MM.1S (cell line): ENCODE measurements at regions not wholly inside any gene's neighbourhood (a gene's known extent, or its start where the extent isn't known, plus 50 kb on each side); places are given as distances from the start of the nearest gene placed in this dataset.

Source experiments
- DNase-seq: peaks from one replicate; pipeline ENCODE4 v3.0.0-alpha.2; 2015
- H2AFZ ChIP-seq: fragments of 300-600 bp; sonication (generic); 2 replicates; pipeline ENCODE4 v1.6.0; 2016; ENCODE audit warnings: antibody characterized with exemption, low read length
- H3F3A ChIP-seq: fragments of 300-600 bp; sonication (generic); 2 replicates; pipeline ENCODE4 v1.6.1; 2016; ENCODE audit warnings: mild to moderate bottlenecking, antibody characterized with exemption, low read length, moderate library complexity, mixed read lengths; ENCODE audit not compliant: insufficient read depth
- H3K27ac ChIP-seq: fragments of 300-600 bp; sonication (generic); 2 replicates; pipeline ENCODE4 v1.5.1; 2016; ENCODE audit warnings: mild to moderate bottlenecking, low read length
- H3K27me3 ChIP-seq: fragments of 300-600 bp; sonication (generic); replicated peaks from 2 replicates; pipeline ENCODE4 v1.6.0; 2016; ENCODE audit warnings: low read length; ENCODE audit not compliant: insufficient read depth
- H3K36me3 ChIP-seq: fragments of 300-600 bp; sonication (generic); replicated peaks from 2 replicates; pipeline ENCODE4 v1.6.1; 2016; ENCODE audit warnings: mild to moderate bottlenecking, low read length, mixed read lengths; ENCODE audit not compliant: insufficient read depth
- H3K4me1 ChIP-seq: fragments of 300-600 bp; sonication (generic); 2 replicates; pipeline ENCODE4 v1.6.1; 2016; ENCODE audit warnings: low read length, mixed read lengths
- H3K4me2 ChIP-seq: fragments of 300-600 bp; sonication (generic); 2 replicates; pipeline ENCODE4 v1.6.0; 2016; ENCODE audit warnings: low read depth, low read length
- H3K4me3 ChIP-seq: fragments of 300-600 bp; sonication (generic); 2 replicates; pipeline ENCODE4 v1.5.1; 2016; ENCODE audit warnings: low read length, mixed read lengths
- H3K79me2 ChIP-seq: fragments of 300-600 bp; sonication (generic); 2 replicates; pipeline ENCODE4 v1.6.1; 2016; ENCODE audit warnings: mixed run types, low read length, mixed read lengths
- H3K9ac ChIP-seq: fragments of 300-600 bp; sonication (generic); 2 replicates; pipeline ENCODE4 v1.6.1; 2016; ENCODE audit warnings: low read length, mixed read lengths
- H3K9me2 ChIP-seq: fragments of 300-600 bp; sonication (generic); replicated peaks from 2 replicates; pipeline ENCODE4 v1.6.1; 2016; ENCODE audit warnings: mild to moderate bottlenecking, low read length, mixed read lengths; ENCODE audit not compliant: insufficient read depth
- H3K9me3 ChIP-seq: fragments of 300-600 bp; sonication (generic); replicated peaks from 2 replicates; pipeline ENCODE4 v1.6.1; 2016; ENCODE audit warnings: mild to moderate bottlenecking, low read length, mixed read lengths; ENCODE audit not compliant: insufficient read depth
- H4K20me1 ChIP-seq: fragments of 300-600 bp; sonication (generic); 2 replicates; pipeline ENCODE4 v1.6.1; 2016; ENCODE audit warnings: mild to moderate bottlenecking, low read length, moderate library complexity, mixed read lengths; ENCODE audit not compliant: insufficient read depth
- EZH2 ChIP-seq: fragments of 300-600 bp; sonication (generic); optimal IDR thresholded peaks from 2 replicates; pipeline ENCODE3; 2017; ENCODE audit warnings: low read depth, mild to moderate bottlenecking, antibody characterized with exemption, low read length, mixed read lengths
- EZH2phosphoT487 ChIP-seq: fragments of 300-600 bp; sonication (generic); IDR thresholded peaks from 2 replicates; pipeline ENCODE4 v1.6.1; 2018; ENCODE audit warnings: antibody characterized with exemption, low read length
- TF ChIP-seq, protein P1 (sequence below): fragments of 300-600 bp; sonication (generic); IDR thresholded peaks from 2 replicates; pipeline ENCODE4 v1.5.1; 2016; ENCODE audit warnings: antibody characterized with exemption, low read length, mixed read lengths

DNA sequence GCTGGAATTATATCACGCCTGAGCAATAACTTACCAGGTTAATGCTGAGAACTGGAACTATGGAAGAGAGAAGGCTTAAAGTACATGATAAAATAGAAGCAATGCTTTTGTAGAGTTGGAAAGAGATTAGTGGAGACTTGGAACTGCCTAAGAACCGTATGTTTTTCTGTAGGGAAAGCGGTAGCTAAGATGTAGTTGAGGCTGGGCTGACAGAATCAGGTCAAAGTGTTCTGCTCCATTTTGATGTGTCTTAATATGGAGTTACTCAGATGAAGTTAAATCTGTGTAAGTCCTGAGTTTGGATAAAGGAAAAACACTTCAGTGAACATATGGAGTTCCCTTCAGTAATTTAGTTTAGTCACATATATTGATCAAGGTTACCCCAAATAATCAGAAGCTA lies 860.9 kb upstream of the CXADR start:
- no peaks in the 10 kb centered on the region for H3K9me3 ChIP-seq
- no peak overlapping the region for H3K27ac ChIP-seq
- TF ChIP-seq EZH2phosphoT487 = no peak
- no peak for TF ChIP-seq EZH2
- TF ChIP-seq, protein P1, sequence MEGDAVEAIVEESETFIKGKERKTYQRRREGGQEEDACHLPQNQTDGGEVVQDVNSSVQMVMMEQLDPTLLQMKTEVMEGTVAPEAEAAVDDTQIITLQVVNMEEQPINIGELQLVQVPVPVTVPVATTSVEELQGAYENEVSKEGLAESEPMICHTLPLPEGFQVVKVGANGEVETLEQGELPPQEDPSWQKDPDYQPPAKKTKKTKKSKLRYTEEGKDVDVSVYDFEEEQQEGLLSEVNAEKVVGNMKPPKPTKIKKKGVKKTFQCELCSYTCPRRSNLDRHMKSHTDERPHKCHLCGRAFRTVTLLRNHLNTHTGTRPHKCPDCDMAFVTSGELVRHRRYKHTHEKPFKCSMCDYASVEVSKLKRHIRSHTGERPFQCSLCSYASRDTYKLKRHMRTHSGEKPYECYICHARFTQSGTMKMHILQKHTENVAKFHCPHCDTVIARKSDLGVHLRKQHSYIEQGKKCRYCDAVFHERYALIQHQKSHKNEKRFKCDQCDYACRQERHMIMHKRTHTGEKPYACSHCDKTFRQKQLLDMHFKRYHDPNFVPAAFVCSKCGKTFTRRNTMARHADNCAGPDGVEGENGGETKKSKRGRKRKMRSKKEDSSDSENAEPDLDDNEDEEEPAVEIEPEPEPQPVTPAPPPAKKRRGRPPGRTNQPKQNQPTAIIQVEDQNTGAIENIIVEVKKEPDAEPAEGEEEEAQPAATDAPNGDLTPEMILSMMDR = no peak
- H3K27me3 ChIP-seq = no peaks in the 10 kb centered on the region
- no peak overlapping the region for H3K4me3 ChIP-seq
- H2AFZ ChIP-seq = no peak overlapping the region
- no peaks in the 10 kb centered on the region for H4K20me1 ChIP-seq
- H3K79me2 ChIP-seq = no peaks in the 10 kb centered on the region
- H3K36me3 ChIP-seq = no peaks in the 10 kb centered on the region
- H3F3A ChIP-seq = no peaks in the 10 kb centered on the region
- H3K9me2 ChIP-seq = no peaks in the 10 kb centered on the region
- H3K9ac ChIP-seq = no peak overlapping the region
- no peak overlapping the region for H3K4me2 ChIP-seq
- no peak for DNase-seq
- H3K4me1 ChIP-seq = no peaks in the 10 kb centered on the region

DNA sequence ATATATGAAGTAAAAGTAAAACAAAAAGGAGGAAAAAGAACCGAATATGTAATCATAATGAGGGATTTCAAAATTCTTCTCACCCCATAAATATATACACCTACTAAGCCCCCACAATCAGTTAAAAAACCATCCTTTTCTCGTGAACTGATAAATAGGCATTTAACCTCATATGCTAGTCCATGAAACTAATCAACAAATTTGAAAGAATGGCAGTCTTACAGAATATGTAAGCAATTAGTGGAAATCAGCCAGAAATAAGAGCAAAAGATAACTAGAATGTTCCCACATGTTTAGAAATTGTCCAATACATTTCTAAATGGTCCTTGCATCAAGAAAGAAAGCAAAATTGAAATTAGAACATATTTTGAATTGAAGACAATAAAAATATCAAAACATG lies 849.4 kb upstream of the CXADR start:
- Histone ChIP-seq H3K9me2 (no peaks in the 10 kb centered on the region), H3K79me2 (no peaks in the 10 kb centered on the region), H3K9ac (no peak overlapping the region), H3K4me1 (no peaks in the 10 kb centered on the region), H3K9me3 (no peaks in the 10 kb centered on the region), H3F3A (no peaks in the 10 kb centered on the region), H2AFZ (no peak overlapping the region), H3K27me3 (no peaks in the 10 kb centered on the region), H3K4me2 (no peak overlapping the region), H3K27ac (no peak overlapping the region), H4K20me1 (no peaks in the 10 kb centered on the region), H3K4me3 (no peak overlapping the region), H3K36me3 (no peaks in the 10 kb centered on the region)
- no peak for TF ChIP-seq EZH2phosphoT487
- DNase-seq = no peak

DNA sequence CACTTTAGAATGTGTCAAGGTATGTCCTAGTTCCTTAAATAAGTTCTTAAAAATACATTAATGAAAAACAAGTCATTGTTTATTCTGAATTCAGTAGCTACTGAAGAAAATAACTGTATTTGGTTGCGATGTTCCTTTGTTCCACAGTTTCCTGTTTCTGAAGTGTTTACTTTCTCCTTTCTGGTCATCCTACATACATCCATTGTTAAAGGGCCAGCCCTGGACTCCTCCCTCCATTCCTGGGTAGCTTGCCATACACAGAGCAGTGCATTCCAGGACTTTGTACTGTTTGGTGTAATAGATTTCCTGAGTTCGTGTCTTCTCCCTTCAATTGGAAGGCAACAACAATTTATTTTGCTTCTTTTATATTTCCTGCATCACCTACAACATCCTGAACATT lies 845.4 kb upstream of the CXADR start:
- Histone ChIP-seq H3K27me3 (no peaks in the 10 kb centered on the region), H3K9ac (no peak overlapping the region), H3K36me3 (no peaks in the 10 kb centered on the region), H3K9me2 (no peaks in the 10 kb centered on the region), H3K9me3 (no peaks in the 10 kb centered on the region), H3K4me2 (no peak overlapping the region), H4K20me1 (no peaks in the 10 kb centered on the region), H2AFZ (no peak overlapping the region), H3F3A (no peaks in the 10 kb centered on the region), H3K4me1 (no peaks in the 10 kb centered on the region), H3K27ac (no peak overlapping the region), H3K4me3 (no peak overlapping the region), H3K79me2 (no peaks in the 10 kb centered on the region)
- no peak for TF ChIP-seq EZH2phosphoT487
- TF ChIP-seq, protein P1 = no peak
- no peak for TF ChIP-seq EZH2
- no peak for DNase-seq

DNA sequence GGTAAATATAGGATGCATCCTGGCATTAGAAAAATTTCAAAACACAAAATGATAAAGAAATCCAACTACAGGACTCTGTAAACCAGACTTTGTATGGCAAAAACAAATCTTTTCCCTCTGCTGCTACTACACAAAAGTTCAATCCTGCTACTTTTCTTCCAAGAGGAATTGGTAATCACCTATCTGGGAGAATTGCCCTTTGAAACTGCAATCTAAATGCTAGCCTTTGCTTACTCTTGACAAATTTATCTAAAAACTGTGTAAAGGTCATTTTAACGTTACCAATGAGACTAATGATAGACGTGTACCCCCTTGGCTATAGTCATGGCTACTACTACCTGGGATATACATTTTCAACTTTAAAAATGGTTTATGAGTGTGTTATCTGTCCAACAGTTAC lies 837.9 kb upstream of the CXADR start:
- Histone ChIP-seq H3K27me3 (no peaks in the 10 kb centered on the region), H3K4me1 (no peaks in the 10 kb centered on the region), H3K9me2 (no peaks in the 10 kb centered on the region), H3F3A (no peaks in the 10 kb centered on the region), H3K4me3 (no peak overlapping the region), H2AFZ (no peak overlapping the region), H3K9me3 (no peaks in the 10 kb centered on the region), H4K20me1 (no peaks in the 10 kb centered on the region), H3K9ac (no peak overlapping the region), H3K36me3 (no peaks in the 10 kb centered on the region), H3K79me2 (no peaks in the 10 kb centered on the region), H3K27ac (no peak overlapping the region), H3K4me2 (no peak overlapping the region)
- TF ChIP-seq, protein P1 = no peak
- TF ChIP-seq EZH2 = no peak
- no peak for TF ChIP-seq EZH2phosphoT487
- DNase-seq = no peak
